Fibroblast of mammary gland (primary cell): ENCODE measurements at regions not wholly inside any gene's neighbourhood (a gene's known extent, or its start where the extent isn't known, plus 50 kb on each side); places are given as distances from the start of the nearest gene placed in this dataset.

Experiments
- DNase-seq: peaks from one replicate; pipeline ENCODE4 v3.0.0-alpha.2; 2010; ENCODE audit warnings: low read depth
- H3K4me3 ChIP-seq: 2 replicates; pipeline ENCODE4 v1.5.1; 2011; ENCODE audit warnings: low read depth, mild to moderate bottlenecking, low read length, moderate library complexity; ENCODE audit not compliant: control insufficient read depth
- TF ChIP-seq, protein P1 (sequence below): conservative IDR thresholded peaks from 2 replicates; pipeline ENCODE4 v1.5.1; 2011; ENCODE audit warnings: low read depth, low read length, inconsistent platforms; ENCODE audit not compliant: control insufficient read depth, insufficient read depth

DNA sequence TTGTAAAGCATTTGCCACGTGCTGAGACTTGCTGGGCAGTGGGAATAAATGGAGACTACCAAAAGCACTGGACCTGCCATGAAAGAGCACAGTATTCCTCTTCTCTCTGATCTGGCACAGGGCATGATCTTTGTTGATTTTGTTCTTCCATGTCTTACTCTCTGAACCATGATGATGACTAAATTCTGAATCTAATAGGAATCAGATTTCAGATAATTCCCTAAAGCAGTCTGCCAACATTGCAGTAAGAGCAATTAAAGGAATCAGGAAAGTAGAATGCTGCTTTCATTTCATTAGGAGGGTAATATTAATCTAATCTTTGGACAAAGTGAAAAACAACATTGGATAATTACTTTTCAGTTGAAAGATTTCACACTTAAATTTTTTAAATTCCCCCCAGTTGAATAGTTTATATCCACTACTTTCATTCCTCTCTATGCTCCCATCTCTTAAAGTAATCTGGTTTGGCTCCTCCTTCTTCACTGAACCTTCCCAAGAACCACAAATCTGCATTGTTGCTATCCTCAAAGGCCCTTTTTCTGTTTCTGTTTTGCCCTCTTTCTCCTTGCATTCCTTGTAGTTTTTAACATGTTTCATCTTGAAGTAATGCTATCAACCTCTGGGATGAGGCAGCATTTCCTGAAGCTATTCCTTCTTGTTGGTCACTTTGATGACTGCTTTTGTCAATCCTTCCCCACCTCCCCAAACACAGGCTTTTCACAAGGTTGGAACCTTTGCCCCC lies 243.2 kb upstream of the TENT5A start:
- no peak overlapping the region for H3K4me3 ChIP-seq
- DNase-seq: peak; percentile 78
- TF ChIP-seq, protein P1, sequence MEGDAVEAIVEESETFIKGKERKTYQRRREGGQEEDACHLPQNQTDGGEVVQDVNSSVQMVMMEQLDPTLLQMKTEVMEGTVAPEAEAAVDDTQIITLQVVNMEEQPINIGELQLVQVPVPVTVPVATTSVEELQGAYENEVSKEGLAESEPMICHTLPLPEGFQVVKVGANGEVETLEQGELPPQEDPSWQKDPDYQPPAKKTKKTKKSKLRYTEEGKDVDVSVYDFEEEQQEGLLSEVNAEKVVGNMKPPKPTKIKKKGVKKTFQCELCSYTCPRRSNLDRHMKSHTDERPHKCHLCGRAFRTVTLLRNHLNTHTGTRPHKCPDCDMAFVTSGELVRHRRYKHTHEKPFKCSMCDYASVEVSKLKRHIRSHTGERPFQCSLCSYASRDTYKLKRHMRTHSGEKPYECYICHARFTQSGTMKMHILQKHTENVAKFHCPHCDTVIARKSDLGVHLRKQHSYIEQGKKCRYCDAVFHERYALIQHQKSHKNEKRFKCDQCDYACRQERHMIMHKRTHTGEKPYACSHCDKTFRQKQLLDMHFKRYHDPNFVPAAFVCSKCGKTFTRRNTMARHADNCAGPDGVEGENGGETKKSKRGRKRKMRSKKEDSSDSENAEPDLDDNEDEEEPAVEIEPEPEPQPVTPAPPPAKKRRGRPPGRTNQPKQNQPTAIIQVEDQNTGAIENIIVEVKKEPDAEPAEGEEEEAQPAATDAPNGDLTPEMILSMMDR: no peak

DNA sequence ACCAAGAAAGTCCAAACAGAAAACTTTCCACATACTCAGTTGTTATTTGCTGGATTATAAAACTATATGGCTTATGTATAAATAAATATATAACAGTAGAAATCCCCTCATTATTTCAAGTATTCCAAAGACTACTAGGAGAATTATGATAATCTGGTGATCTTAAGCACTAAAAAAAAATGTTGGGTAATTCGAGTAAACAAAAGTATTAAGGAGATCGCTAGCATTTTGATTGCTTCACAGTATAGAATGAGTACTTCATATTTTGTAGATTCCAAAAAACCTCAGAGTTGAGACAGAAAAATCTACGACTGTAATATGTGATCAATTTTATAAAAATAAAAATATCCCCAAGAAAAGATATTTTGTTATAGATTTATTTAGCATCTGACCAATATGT lies 236.4 kb upstream of the TENT5A start:
- H3K4me3 ChIP-seq: no peak overlapping the region
- no peak for DNase-seq
- TF ChIP-seq, protein P1: no peak

DNA sequence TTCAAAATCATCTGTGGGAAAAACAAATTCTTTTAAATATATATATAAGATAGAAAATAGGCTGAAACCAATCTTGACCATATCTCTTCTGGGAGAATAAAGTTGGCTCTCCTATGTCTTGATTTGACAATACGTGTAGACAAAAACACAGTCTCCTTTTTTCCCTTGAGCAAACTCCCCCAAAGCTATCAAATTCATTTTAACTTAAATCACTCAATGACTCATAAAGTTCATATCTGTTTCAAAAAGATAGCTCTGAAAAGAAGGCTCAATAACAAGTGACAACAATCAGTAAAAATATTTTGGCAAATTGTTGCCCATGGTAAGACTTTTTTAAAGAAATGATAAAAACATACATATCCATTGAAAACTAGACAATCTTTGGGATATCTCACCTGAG lies 236.0 kb upstream of the TENT5A start:
- TF ChIP-seq, protein P1: no peak
- DNase-seq: no peak
- H3K4me3 ChIP-seq: no peak overlapping the region

DNA sequence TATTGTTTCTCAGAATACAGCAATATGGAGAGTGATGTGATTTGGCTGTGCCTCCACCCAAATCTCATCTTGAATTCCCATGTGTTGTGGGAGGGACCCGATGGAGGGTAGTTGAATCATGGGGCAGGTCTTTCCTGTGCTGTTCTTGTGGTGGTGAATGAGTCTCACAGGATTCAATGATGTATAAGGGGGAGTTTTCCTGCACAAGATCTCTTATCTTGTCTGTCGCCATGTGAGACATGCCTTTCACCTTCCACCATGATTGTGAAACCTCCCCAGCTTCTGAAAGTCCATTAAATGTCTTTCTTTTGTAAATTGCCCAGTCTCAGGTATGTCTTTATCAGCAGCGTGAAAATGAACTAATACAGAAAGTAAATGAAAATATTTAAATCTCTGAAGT lies 234.8 kb upstream of the TENT5A start:
- no peak overlapping the region for H3K4me3 ChIP-seq
- no peak for DNase-seq
- TF ChIP-seq, protein P1: no peak

DNA sequence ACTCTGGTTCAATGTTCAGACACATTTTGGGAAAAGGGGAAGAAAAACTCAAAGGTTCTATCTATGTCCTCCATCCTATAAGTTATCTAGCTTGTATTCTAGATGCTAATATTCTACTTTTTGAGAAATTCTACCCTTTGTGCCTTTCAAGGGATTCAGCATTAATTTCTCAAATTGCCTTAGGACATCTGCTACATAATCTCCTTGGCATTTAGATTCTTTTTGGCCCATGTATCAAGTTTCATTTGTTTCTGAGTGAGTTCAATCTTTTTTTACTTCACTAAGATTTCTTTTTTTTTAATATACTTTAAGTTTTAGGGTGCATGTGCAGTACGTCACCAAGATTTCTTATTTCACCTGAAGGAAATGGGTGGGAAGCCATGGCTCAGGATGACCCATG lies 232.7 kb upstream of the TENT5A start:
- TF ChIP-seq, protein P1: no peak
- no peak for DNase-seq

DNA sequence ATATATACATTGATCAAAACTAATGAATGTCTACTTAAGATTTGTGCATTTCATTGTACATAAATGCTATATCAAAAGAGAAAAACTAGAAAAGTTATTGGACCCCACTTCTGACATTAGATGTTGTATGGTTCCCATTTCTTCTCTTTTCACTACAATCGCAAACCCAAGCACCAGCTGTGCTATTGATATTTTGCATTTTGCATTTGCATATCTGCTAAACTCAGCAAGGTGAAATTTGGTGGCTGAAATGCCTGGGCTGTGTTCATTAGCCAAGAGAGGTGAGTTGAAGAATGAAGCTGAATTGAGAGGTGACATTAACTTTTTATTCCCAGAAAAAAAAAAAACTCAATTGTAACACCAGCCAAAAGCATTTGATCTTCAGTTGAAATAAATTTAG lies 232.1 kb upstream of the TENT5A start:
- no peak for DNase-seq
- TF ChIP-seq, protein P1: no peak
- no peak overlapping the region for H3K4me3 ChIP-seq

More for the DNA sequence above, 232.7 kb upstream of the TENT5A start:
- H3K4me3 ChIP-seq: no peak overlapping the region

DNA sequence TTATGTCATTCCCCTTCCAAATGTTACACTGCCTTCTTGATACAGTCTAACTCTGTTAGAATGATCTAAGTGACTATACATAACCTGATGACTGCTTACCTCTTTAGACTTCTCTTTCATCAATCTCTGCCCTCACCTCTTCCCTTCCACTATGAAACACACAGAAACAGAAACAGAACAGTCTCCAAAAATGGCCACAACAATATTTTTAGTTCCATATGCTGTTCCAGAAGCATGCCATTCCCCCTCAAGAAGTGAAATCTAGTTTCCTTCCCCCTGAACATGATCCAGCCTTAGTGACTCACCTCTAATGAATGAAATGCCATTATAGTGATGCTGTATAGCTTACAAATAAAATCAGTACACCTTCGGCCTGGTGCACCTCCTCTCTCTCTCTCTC lies 229.3 kb upstream of the TENT5A start:
- H3K4me3 ChIP-seq: no peak overlapping the region
- DNase-seq: peak; percentile 69
- TF ChIP-seq, protein P1: no peak
